ENCODE measurements at regions not wholly inside any gene's neighbourhood (a gene's known extent, or its start where the extent isn't known, plus 50 kb on each side); places are given as distances from the start of the nearest gene placed in this dataset.

GRCh38 chr3:191944835-191945234 is 483.9 kb downstream of the PYDC2 start:
- TF ChIP-seq POLR2A (IDR thresholded peaks at IDR 0.05) (no peak), CTCF (IDR thresholded peaks at IDR 0.05) (no peak)
- Histone ChIP-seq H3K36me3 (replicated peaks in 1 of 2) (no peaks in the 10 kb centered on the region), H3K4me1 (replicated peaks in 1 of 2) (no peaks in the 10 kb centered on the region), H3K27ac (no peak overlapping the region), H3K9me3 (replicated peaks in 1 of 3) (no peaks in the 10 kb centered on the region), H3K4me3 (no peak overlapping the region), H3K27me3 (no peaks in the 10 kb centered on the region)
- intact Hi-C loops (cut with DNase I): no loop called here
- DNase-seq: no peak
- 90 to 95% (median 94%) methylated on average over 3 of the region's 3 CpGs for WGBS, 4 donors

- no peaks in the 10 kb centered on the region for H3K9me3 ChIP-seq (replicated peaks in 1 of 3)
- 89 to 98% (median 94%) methylated on average over 14 of the region's 14 CpGs for WGBS, 4 donors
- no peaks in the 10 kb centered on the region for H3K27me3 ChIP-seq
- TF ChIP-seq POLR2A (IDR thresholded peaks at IDR 0.05) (no peak), CTCF (IDR thresholded peaks at IDR 0.05) (no peak)
- DNase-seq: no peak
- no peak overlapping the region for H3K4me3 ChIP-seq
- H3K36me3 ChIP-seq (replicated peaks in 1 of 2): no peaks in the 10 kb centered on the region
- intact Hi-C loops (cut with DNase I): no loop called here
- H3K4me1 ChIP-seq (replicated peaks in 1 of 2): no peaks in the 10 kb centered on the region
- no peak overlapping the region for H3K27ac ChIP-seq
These were observed 491.2 kb downstream of the PYDC2 start for GRCh38 chr3:191952186-191952585.

- no peaks in the 10 kb centered on the region for H3K36me3 ChIP-seq (replicated peaks in 1 of 2)
- 91 to 94% (median 94%) methylated on average over 19 to 21 of the region's 21 CpGs for WGBS, 4 donors
- no peak for DNase-seq
- intact Hi-C loops (cut with DNase I): no loop called here
- H3K9me3 ChIP-seq (replicated peaks in 1 of 3): no peaks in the 10 kb centered on the region
- no peak overlapping the region for H3K4me3 ChIP-seq
- H3K27me3 ChIP-seq: no peaks in the 10 kb centered on the region
- H3K27ac ChIP-seq: no peak overlapping the region
- no peaks in the 10 kb centered on the region for H3K4me1 ChIP-seq (replicated peaks in 1 of 2)
- no peak for TF ChIP-seq CTCF (IDR thresholded peaks at IDR 0.05)
- no peak for TF ChIP-seq POLR2A (IDR thresholded peaks at IDR 0.05)
These were observed 491.6 kb downstream of the PYDC2 start for GRCh38 chr3:191952609-191953008.

DNA sequence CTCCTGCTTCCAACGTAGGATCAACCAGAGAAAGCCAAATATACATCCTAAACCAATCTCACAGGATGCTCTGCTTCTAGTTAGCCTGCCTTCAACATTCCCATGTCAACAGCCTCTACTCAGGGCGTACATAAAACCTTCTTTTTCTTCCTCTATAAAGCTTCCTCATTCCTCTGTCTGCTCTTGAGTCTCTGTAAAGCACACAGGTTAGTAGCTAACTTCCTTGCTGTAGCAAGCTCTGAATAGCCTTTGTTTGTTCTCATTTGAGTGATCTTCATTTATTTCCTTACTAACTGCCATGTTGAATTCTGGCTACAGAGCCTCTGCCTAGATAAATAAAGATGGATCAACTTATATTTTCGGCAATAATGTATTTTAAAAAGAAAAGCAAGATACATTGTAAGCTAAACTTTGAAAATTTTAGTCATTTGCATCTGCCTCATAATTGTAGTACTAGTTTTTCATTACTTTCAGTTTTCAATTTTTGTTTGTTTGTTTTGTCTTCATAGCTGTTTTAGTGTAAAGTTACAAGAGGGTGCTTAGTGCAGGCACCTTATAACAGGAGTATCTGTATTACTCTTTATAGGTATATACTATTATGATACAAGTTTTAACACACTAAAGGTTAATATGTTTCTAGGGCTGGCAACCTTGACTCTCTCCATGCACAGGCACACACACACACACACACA is 498.2 kb downstream of the PYDC2 start:
- TF ChIP-seq CTCF (IDR thresholded peaks at IDR 0.05) (no peak), POLR2A (IDR thresholded peaks at IDR 0.05) (no peak)
- Histone ChIP-seq H3K27me3 (no peaks in the 10 kb centered on the region), H3K27ac (no peak overlapping the region), H3K9me3 (replicated peaks in 1 of 3) (no peaks in the 10 kb centered on the region), H3K4me3 (no peak overlapping the region), H3K36me3 (replicated peaks in 1 of 2) (no peaks in the 10 kb centered on the region), H3K4me1 (replicated peaks in 1 of 2) (peaks cover 9 to 22% of the 10 kb centered on the region in 2 donors)
- no peak for DNase-seq
- 68 to 86% (median 72%) methylated on average over 3 of the region's 3 CpGs for WGBS, 4 donors
- intact Hi-C loops (cut with DNase I): no loop called here

Data from adrenal gland (tissue), 9 donors.